OCI-LY1 (cell line): ENCODE measurements at regions not wholly inside any gene's neighbourhood (a gene's known extent, or its start where the extent isn't known, plus 50 kb on each side); places are given as distances from the start of the nearest gene placed in this dataset.

Source experiments
- H2AFZ ChIP-seq: fragments of 200-600 bp; sonication (generic), shearing (Covaris generic); 2 replicates; pipeline ENCODE4 v1.6.0; 2014; ENCODE audit warnings: antibody characterized with exemption, mild to moderate bottlenecking, low read length
- H3F3A ChIP-seq: fragments of 200-600 bp; sonication (generic), shearing (Covaris generic); 2 replicates; pipeline ENCODE4 v1.6.0; 2014; ENCODE audit warnings: mild to moderate bottlenecking, antibody characterized with exemption, low read length, moderate library complexity; ENCODE audit not compliant: insufficient read depth
- H3K27ac ChIP-seq: fragments of 200-600 bp; sonication (generic); 2 replicates; pipeline ENCODE4 v1.5.1; 2014; ENCODE audit warnings: low read length, mixed run types, mild to moderate bottlenecking, low read depth; ENCODE audit not compliant: poor library complexity, severe bottlenecking
- H3K27me3 ChIP-seq: fragments of 200-600 bp; sonication (generic); 2 replicates; pipeline ENCODE4 v1.6.0; 2014; ENCODE audit warnings: antibody characterized with exemption, mild to moderate bottlenecking, low read length, moderate library complexity; ENCODE audit not compliant: insufficient read depth
- H3K36me3 ChIP-seq: fragments of 200-600 bp; sonication (generic); 2 replicates; pipeline ENCODE4 v1.6.1; 2014; ENCODE audit warnings: mild to moderate bottlenecking, antibody characterized with exemption, low read length, moderate library complexity, mixed read lengths; ENCODE audit not compliant: insufficient read depth
- H3K4me1 ChIP-seq: fragments of 200-600 bp; sonication (generic); 2 replicates; pipeline ENCODE4 v1.5.1; 2014; ENCODE audit warnings: mild to moderate bottlenecking, low read length, moderate library complexity; ENCODE audit not compliant: insufficient read depth, severe bottlenecking
- H3K4me2 ChIP-seq: fragments of 200-600 bp; sonication (generic), shearing (Covaris generic); 2 replicates; pipeline ENCODE4 v1.6.1; 2014; ENCODE audit warnings: low read length
- H3K4me3 ChIP-seq: fragments of 200-600 bp; sonication (generic); 2 replicates; pipeline ENCODE4 v1.5.1; 2014; ENCODE audit warnings: low read length, low read depth, mild to moderate bottlenecking, mixed read lengths; ENCODE audit not compliant: poor library complexity, severe bottlenecking
- H3K79me2 ChIP-seq: fragments of 200-600 bp; shearing (Covaris generic); 2 replicates; pipeline ENCODE4 v1.6.1; 2016; ENCODE audit warnings: mixed run types, low read length, mixed read lengths; ENCODE audit not compliant: insufficient read depth
- H3K9ac ChIP-seq: fragments of 200-600 bp; sonication (generic), shearing (Covaris generic); 2 replicates; pipeline ENCODE4 v1.6.1; 2014; ENCODE audit warnings: mild to moderate bottlenecking, low read length, mixed read lengths
- H3K9me2 ChIP-seq: fragments of 200-600 bp; sonication (generic), shearing (Covaris generic); 2 replicates; pipeline ENCODE4 v1.6.1; 2014; ENCODE audit warnings: low read depth, mild to moderate bottlenecking, low read length, mixed read lengths
- H3K9me3 ChIP-seq: fragments of 200-600 bp; shearing (Covaris generic); 2 replicates; pipeline ENCODE4 v1.6.1; 2014; ENCODE audit warnings: low read length, mixed read lengths
- H4K20me1 ChIP-seq: fragments of 200-600 bp; sonication (generic), shearing (Covaris generic); 2 replicates; pipeline ENCODE4 v1.6.0; 2016; ENCODE audit warnings: mild to moderate bottlenecking, low read length; ENCODE audit not compliant: insufficient read depth
- EZH2 ChIP-seq: fragments of 200-600 bp; sonication (generic), shearing (Covaris generic); IDR thresholded peaks from 2 replicates; pipeline ENCODE4 v1.8.0; 2017; ENCODE audit warnings: borderline replicate concordance, mixed run types, mild to moderate bottlenecking, antibody characterized with exemption, low read length, moderate library complexity, mixed read lengths
- TF ChIP-seq, protein P1 (sequence below): fragments of 200-600 bp; sonication (generic), shearing (Covaris generic); IDR thresholded peaks from 2 replicates; pipeline ENCODE4 v1.5.1; 2017; ENCODE audit warnings: mild to moderate bottlenecking, antibody characterized with exemption, low read length, moderate library complexity, mixed read lengths

GRCh38 chrX:20620306-20620705, 353.6 kb upstream of the RPS6KA3 start:
- Histone ChIP-seq H3K4me2 (no peak overlapping the region), H3K9me2 (no peaks in the 10 kb centered on the region), H4K20me1 (no peaks in the 10 kb centered on the region), H3F3A (no peaks in the 10 kb centered on the region), H3K9ac (no peak overlapping the region), H3K4me3 (no peak overlapping the region), H3K27ac (no peak overlapping the region), H3K79me2 (no peaks in the 10 kb centered on the region), H3K27me3 (no peaks in the 10 kb centered on the region), H3K36me3 (no peaks in the 10 kb centered on the region), H3K9me3 (no peaks in the 10 kb centered on the region), H2AFZ (no peak overlapping the region), H3K4me1 (no peaks in the 10 kb centered on the region)
- TF ChIP-seq, protein P1, sequence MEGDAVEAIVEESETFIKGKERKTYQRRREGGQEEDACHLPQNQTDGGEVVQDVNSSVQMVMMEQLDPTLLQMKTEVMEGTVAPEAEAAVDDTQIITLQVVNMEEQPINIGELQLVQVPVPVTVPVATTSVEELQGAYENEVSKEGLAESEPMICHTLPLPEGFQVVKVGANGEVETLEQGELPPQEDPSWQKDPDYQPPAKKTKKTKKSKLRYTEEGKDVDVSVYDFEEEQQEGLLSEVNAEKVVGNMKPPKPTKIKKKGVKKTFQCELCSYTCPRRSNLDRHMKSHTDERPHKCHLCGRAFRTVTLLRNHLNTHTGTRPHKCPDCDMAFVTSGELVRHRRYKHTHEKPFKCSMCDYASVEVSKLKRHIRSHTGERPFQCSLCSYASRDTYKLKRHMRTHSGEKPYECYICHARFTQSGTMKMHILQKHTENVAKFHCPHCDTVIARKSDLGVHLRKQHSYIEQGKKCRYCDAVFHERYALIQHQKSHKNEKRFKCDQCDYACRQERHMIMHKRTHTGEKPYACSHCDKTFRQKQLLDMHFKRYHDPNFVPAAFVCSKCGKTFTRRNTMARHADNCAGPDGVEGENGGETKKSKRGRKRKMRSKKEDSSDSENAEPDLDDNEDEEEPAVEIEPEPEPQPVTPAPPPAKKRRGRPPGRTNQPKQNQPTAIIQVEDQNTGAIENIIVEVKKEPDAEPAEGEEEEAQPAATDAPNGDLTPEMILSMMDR: no peak
- no peak for TF ChIP-seq EZH2

GRCh38 chrX:20609916-20610415, 343.3 kb upstream of the RPS6KA3 start:
- no peaks in the 10 kb centered on the region for H3K36me3 ChIP-seq
- no peaks in the 10 kb centered on the region for H3K9me2 ChIP-seq
- H3K4me2 ChIP-seq: no peak overlapping the region

DNA sequence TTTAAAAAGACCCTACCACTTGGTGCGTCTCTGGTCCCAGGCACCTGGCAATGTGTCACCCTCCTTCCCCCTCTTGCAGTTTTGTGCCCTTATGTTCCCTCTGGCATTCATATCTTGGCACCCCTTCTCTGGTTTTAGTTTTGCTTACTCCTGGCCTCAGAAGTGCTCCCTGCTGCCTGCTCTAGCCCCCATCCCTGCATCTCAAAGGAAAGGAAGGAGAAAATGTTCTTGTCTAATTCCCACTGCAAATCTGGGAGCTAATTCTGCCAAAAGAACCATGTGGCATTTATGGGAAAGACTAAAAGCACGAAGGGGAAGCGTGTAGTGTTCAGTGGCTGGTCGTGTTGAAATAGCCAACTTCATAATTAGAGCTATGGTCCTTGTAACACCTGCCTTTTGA, 340.1 kb upstream of the RPS6KA3 start:
- Histone ChIP-seq H3K9ac (no peak overlapping the region), H2AFZ (no peak overlapping the region), H3K4me3 (no peak overlapping the region), H3K4me2 (no peak overlapping the region), H3K36me3 (no peaks in the 10 kb centered on the region), H3K27ac (no peak overlapping the region), H3K9me3 (no peaks in the 10 kb centered on the region), H3F3A (no peaks in the 10 kb centered on the region), H4K20me1 (no peaks in the 10 kb centered on the region), H3K79me2 (no peaks in the 10 kb centered on the region), H3K27me3 (no peaks in the 10 kb centered on the region), H3K4me1 (no peaks in the 10 kb centered on the region), H3K9me2 (no peaks in the 10 kb centered on the region)
- TF ChIP-seq, protein P1: no peak
- TF ChIP-seq EZH2: no peak

More at GRCh38 chrX:20609916-20610415, 343.3 kb upstream of the RPS6KA3 start:
- Histone ChIP-seq H3K9me3 (no peaks in the 10 kb centered on the region), H4K20me1 (no peaks in the 10 kb centered on the region), H3K27me3 (no peaks in the 10 kb centered on the region), H3K4me3 (no peak overlapping the region), H3K4me1 (no peaks in the 10 kb centered on the region), H2AFZ (no peak overlapping the region), H3F3A (no peaks in the 10 kb centered on the region), H3K27ac (no peak overlapping the region), H3K9ac (no peak overlapping the region), H3K79me2 (no peaks in the 10 kb centered on the region)
- TF ChIP-seq, protein P1: no peak
- no peak for TF ChIP-seq EZH2
